ENCODE measurements at regions not wholly inside any gene's neighbourhood (a gene's known extent, or its start where the extent isn't known, plus 50 kb on each side); places are given as distances from the start of the nearest gene placed in this dataset.

DNA sequence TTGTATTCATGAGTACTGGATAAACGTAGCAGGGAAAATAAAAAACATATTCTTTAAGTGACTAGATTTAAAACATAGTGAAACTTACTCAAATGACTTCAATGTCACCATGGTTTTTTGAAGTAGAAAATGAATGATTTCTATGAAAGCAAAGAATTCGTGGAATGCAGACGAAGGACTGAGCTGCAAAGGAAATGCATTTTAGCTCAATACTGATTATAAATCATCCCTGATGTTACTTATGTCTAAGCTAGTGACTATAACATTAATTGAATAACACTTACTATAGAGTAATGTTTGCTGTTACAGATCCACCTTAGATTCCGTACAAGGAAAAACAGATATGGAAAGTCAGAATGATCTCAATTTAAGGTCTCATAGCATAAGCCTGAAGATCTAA, 1257.7 kb upstream of the CDH2 start:
- Histone ChIP-seq H3K4me1 (no peaks in the 10 kb centered on the region), H3K27ac (no peak overlapping the region), H3K4me3 (no peak overlapping the region), H3K9me3 (no peaks in the 10 kb centered on the region), H3K36me3 (replicated peaks in 1 of 2; ENCODE audit: insufficient read depth in 1 of 2, low read depth in 2 of 2) (no peaks in the 10 kb centered on the region), H3K27me3 (no peaks in the 10 kb centered on the region)
- ATAC-seq (no peak), DNase-seq (no peak)
- WGBS, 2 donors: 12 to 14% methylated on average over 4 of the region's 4 CpGs
- intact Hi-C loops (cut with DNase I): no loop called here
- TF ChIP-seq POLR2A (IDR thresholded peaks at IDR 0.05): no peak
- TF ChIP-seq, protein P1, sequence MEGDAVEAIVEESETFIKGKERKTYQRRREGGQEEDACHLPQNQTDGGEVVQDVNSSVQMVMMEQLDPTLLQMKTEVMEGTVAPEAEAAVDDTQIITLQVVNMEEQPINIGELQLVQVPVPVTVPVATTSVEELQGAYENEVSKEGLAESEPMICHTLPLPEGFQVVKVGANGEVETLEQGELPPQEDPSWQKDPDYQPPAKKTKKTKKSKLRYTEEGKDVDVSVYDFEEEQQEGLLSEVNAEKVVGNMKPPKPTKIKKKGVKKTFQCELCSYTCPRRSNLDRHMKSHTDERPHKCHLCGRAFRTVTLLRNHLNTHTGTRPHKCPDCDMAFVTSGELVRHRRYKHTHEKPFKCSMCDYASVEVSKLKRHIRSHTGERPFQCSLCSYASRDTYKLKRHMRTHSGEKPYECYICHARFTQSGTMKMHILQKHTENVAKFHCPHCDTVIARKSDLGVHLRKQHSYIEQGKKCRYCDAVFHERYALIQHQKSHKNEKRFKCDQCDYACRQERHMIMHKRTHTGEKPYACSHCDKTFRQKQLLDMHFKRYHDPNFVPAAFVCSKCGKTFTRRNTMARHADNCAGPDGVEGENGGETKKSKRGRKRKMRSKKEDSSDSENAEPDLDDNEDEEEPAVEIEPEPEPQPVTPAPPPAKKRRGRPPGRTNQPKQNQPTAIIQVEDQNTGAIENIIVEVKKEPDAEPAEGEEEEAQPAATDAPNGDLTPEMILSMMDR (IDR thresholded peaks at IDR 0.05): no peak

DNA sequence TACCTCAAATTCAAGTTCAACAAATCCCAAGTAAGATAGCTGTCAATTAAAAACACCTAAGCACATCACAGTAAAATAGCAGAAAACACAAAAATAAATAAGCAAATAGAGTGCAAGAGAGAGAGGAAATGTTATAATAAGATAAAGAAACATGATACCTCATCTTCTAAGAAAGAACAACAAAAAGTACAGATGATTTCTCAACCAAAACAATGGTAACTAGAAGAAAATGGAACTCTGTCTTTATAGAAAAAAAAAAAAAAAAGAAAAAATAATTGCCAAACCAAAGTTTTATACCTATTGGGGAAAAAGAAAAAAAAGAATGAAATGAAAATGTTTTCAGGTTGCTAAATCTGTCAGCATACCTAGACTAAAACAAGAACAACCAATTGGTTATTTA, 1253.5 kb upstream of the CDH2 start:
- TF ChIP-seq, protein P1 (IDR thresholded peaks at IDR 0.05): no peak
- TF ChIP-seq POLR2A (IDR thresholded peaks at IDR 0.05): no peak
- ATAC-seq (no peak), DNase-seq (no peak)
- no peaks in the 10 kb centered on the region for H3K4me1 ChIP-seq
- no peaks in the 10 kb centered on the region for H3K9me3 ChIP-seq
- intact Hi-C loops (cut with DNase I): no loop called here
- H3K4me3 ChIP-seq: no peak overlapping the region
- no peaks in the 10 kb centered on the region for H3K27me3 ChIP-seq
- H3K36me3 ChIP-seq (replicated peaks in 1 of 2; ENCODE audit: insufficient read depth in 1 of 2, low read depth in 2 of 2): no peaks in the 10 kb centered on the region
- no peak overlapping the region for H3K27ac ChIP-seq

DNA sequence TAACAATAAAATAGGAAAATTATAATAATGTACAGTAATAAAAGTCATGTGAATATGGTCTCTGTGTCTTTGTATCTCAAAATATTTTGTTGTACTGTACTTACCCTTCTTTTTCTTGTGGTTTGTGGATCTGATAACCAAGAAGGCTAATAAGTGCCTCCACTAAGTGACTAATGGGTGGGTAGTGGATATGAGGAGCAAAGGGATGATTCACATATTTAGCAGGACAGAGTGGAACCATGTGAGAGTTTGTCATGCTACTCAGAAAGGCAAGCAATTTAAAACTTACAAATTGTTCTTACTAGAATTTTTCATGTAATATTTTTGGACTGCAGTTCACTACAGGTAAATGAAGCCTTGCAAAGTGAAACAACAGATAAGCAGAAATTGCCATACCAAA, 1241.2 kb upstream of the CDH2 start:
- Histone ChIP-seq H3K4me3 (no peak overlapping the region), H3K27me3 (no peaks in the 10 kb centered on the region), H3K4me1 (no peaks in the 10 kb centered on the region), H3K36me3 (replicated peaks in 1 of 2; ENCODE audit: insufficient read depth in 1 of 2, low read depth in 2 of 2) (no peaks in the 10 kb centered on the region), H3K27ac (no peak overlapping the region), H3K9me3 (peaks cover 0 to 10% (median 0%) of the 10 kb centered on the region in 3 donors)
- TF ChIP-seq, protein P1 (IDR thresholded peaks at IDR 0.05): no peak
- TF ChIP-seq POLR2A (IDR thresholded peaks at IDR 0.05): no peak
- ATAC-seq: no peak
- intact Hi-C loops (cut with DNase I): no loop called here
- no peak for DNase-seq

DNA sequence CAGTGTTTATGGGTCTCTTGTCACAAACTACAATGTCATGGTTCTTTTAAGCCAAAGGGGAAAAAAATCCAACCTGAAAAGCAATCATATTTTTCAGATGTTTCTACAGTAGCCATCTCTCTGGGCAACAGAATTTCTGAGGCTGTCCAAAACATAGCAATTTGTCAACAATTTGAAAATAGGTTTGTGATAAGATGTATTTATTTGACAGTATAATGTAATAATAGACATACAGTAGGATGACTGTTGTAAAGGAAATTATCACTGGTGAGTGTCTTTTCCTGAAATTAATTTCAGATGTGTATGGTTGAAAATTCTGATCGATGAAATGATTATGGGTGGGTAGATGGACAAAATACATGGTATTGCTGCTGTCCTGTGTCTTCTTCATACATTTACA, 1230.1 kb upstream of the CDH2 start:
- Histone ChIP-seq H3K27me3 (no peaks in the 10 kb centered on the region), H3K4me3 (no peak overlapping the region), H3K9me3 (no peaks in the 10 kb centered on the region), H3K36me3 (replicated peaks in 1 of 2; ENCODE audit: insufficient read depth in 1 of 2, low read depth in 2 of 2) (no peaks in the 10 kb centered on the region), H3K4me1 (no peaks in the 10 kb centered on the region), H3K27ac (no peak overlapping the region)
- intact Hi-C loops (cut with DNase I): no loop called here
- TF ChIP-seq, protein P1 (IDR thresholded peaks at IDR 0.05): no peak
- no peak for TF ChIP-seq POLR2A (IDR thresholded peaks at IDR 0.05)
- WGBS, 2 donors: 56 to 69% methylated on average over 1 of the region's 1 CpG
- ATAC-seq: no peak
- DNase-seq: no peak

DNA sequence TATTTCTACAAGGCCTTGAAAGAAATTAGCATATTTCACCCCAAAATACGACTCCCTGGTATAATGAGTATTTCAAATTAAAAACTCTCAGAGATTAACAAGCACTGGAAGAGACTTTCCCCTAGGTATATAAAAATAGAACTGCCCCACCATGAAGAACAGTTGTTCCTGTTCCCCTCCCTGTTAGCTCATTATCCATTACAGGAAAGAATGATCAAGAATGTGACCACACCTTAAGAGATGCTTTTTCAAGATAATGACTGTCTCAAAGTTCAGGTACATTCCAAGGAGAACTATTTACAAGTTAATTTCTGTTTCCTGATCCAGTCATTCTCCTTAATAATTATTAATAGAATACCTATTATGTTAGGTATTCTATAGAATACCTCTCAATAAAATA, 1220.6 kb upstream of the CDH2 start:
- ATAC-seq (no peak), DNase-seq (no peak)
- no peaks in the 10 kb centered on the region for H3K36me3 ChIP-seq (replicated peaks in 1 of 2; ENCODE audit: insufficient read depth in 1 of 2, low read depth in 2 of 2)
- no peak for TF ChIP-seq POLR2A (IDR thresholded peaks at IDR 0.05)
- TF ChIP-seq, protein P1 (IDR thresholded peaks at IDR 0.05): no peak
- 41 to 67% methylated on average over 1 of the region's 1 CpG for WGBS, 2 donors
- no peaks in the 10 kb centered on the region for H3K27me3 ChIP-seq
- H3K4me1 ChIP-seq: no peaks in the 10 kb centered on the region
- intact Hi-C loops (cut with DNase I): no loop called here
- H3K4me3 ChIP-seq: no peak overlapping the region
- no peak overlapping the region for H3K27ac ChIP-seq
- no peaks in the 10 kb centered on the region for H3K9me3 ChIP-seq

All from body of pancreas (tissue), 4 donors.